GM12891 (cell line): ENCODE measurements at regions not wholly inside any gene's neighbourhood (a gene's known extent, or its start where the extent isn't known, plus 50 kb on each side); places are given as distances from the start of the nearest gene placed in this dataset.
"Not testable (repeated sequence)": the region's sequence is repeated elsewhere in the genome, so short reads cannot be mapped to it uniquely, and the experiment has no call there.

ENCODE experiments used
- DNase-seq: peaks from one replicate; pipeline ENCODE4 v3.0.0; 2011; ENCODE audit warnings: low spot score; ENCODE audit not compliant: insufficient read length
- FAIRE-seq: peaks from 2 replicates; lab custom pipeline; 2011; peaks lifted over from hg19 to GRCh38; lab: Jason Lieb, UNC
- PAX5 ChIP-seq: IDR thresholded peaks from 2 replicates; pipeline ENCODE4 v1.6.1; 2011; ENCODE audit warnings: low read length, moderate library complexity, mild to moderate bottlenecking; ENCODE audit not compliant: insufficient read depth, severe bottlenecking
- POLR2A ChIP-seq: IDR thresholded peaks from 2 replicates; pipeline ENCODE4 v1.6.1; 2011; ENCODE audit warnings: low read depth, low read length, control low read depth
- POLR2AphosphoS5 ChIP-seq: IDR thresholded peaks from 2 replicates; pipeline ENCODE4 v1.6.1; 2011; ENCODE audit warnings: low read depth, low read length, control low read depth
- POU2F2 ChIP-seq: IDR thresholded peaks from 2 replicates; pipeline ENCODE4 v1.6.1; 2011; ENCODE audit warnings: low read depth, mild to moderate bottlenecking, control low read depth, low read length, moderate library complexity
- SPI1 ChIP-seq: IDR thresholded peaks from 2 replicates; pipeline ENCODE4 v1.6.1; 2011; ENCODE audit warnings: low read depth, low read length, control low read depth
- TAF1 ChIP-seq: IDR thresholded peaks from 2 replicates; pipeline ENCODE4 v1.6.1; 2011; ENCODE audit warnings: low read depth, low read length, control low read depth

GRCh38 chr4:123671636-123672404 is 275.2 kb downstream of the SPRY1 start:
- FAIRE-seq (peak; percentile 28), DNase-seq (peak; percentile 15)
- TF ChIP-seq POU2F2 (no peak), POLR2AphosphoS5 (no peak), SPI1 (peak; percentile 70)

- no peak for FAIRE-seq
- DNase-seq = no peak
- no peak for TF ChIP-seq POLR2A
- no peak for TF ChIP-seq POLR2AphosphoS5
- TF ChIP-seq POU2F2 = no peak
- no peak for TF ChIP-seq SPI1
- no peak for TF ChIP-seq PAX5
- TF ChIP-seq TAF1 = no peak
Measured at GRCh38 chr4:123672987-123673386, 276.4 kb downstream of the SPRY1 start.

- DNase-seq = no peak
- no peak for FAIRE-seq
- no peak for TF ChIP-seq POU2F2
- TF ChIP-seq POLR2AphosphoS5 = no peak
- no peak for TF ChIP-seq TAF1
- TF ChIP-seq SPI1 = no peak
- TF ChIP-seq PAX5 = no peak
- no peak for TF ChIP-seq POLR2A
Measured at GRCh38 chr4:123673971-123674370, 277.4 kb downstream of the SPRY1 start.

DNA sequence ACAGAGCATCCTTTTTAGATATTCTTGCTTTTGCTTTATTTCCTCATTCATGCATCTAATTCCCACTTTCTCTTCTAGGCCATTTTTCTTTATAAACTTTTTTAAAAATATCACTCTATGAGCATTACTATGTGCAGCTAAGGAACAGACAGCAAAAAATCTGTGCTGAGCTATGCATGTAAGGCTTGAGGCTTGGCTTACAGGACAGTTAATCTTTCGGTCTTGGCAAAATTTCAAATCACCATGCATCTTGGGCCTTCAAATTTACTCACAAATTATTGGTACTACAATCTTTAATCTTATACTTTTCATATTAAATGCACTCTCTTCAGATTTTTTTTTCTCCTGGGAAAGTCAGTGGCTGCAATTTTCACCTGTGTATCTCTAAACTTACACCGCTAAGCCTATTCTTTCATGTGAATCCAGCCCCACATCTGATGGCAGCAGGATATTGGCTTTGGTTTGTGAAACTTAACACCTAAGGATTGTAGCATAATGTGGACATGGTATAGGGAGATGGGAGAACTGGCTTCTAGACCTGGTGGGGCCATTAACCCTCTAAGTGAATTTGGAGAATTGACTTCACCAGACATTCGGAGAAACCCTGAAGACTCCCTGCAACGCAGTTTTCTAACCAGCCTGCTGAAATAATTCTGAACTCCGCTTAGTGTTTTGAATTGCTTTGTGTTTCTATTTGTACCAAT is 278.3 kb downstream of the SPRY1 start:
- no peak for FAIRE-seq

GRCh38 chr4:123675567-123675966 is 279.0 kb downstream of the SPRY1 start:
- TF ChIP-seq SPI1 (no peak), POLR2AphosphoS5 (no peak), PAX5 (no peak), POU2F2 (no peak), TAF1 (no peak), POLR2A (no peak)
- no peak for FAIRE-seq
- no peak for DNase-seq

More for the DNA sequence above, 278.3 kb downstream of the SPRY1 start:
- TF ChIP-seq SPI1 (no peak), POLR2A (no peak), POU2F2 (no peak), TAF1 (no peak), POLR2AphosphoS5 (no peak), PAX5 (no peak)
- DNase-seq = no peak

- TF ChIP-seq TAF1 = no peak
- no peak for TF ChIP-seq POU2F2
- TF ChIP-seq SPI1 = no peak
- TF ChIP-seq PAX5 = no peak
- TF ChIP-seq POLR2A = no peak
- TF ChIP-seq POLR2AphosphoS5 = no peak
- no peak for FAIRE-seq
Measured at GRCh38 chr4:123676071-123676889, 279.7 kb downstream of the SPRY1 start.

DNA sequence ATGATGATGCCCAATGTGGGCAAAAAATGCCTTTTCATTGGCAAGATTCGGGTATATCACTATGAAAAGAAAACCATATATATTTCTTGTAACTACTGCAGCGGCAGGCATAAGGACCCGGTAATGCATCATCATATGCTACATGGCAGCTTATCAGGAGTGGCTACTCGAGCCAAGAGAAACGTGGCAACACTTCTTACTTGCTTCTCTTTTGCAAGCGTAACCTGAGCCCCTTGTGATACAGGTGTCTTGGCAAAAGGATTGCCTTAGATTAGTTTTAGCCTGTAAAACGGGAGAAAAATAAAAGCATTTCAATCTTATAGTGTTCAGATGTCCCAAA is 280.3 kb downstream of the SPRY1 start:
- TF ChIP-seq POLR2A (no peak), POU2F2 (no peak), TAF1 (no peak), PAX5 (no peak), SPI1 (no peak), POLR2AphosphoS5 (no peak)
- DNase-seq = no peak
- no peak for FAIRE-seq

More at GRCh38 chr4:123676071-123676889, 279.7 kb downstream of the SPRY1 start:
- no peak for DNase-seq

DNA sequence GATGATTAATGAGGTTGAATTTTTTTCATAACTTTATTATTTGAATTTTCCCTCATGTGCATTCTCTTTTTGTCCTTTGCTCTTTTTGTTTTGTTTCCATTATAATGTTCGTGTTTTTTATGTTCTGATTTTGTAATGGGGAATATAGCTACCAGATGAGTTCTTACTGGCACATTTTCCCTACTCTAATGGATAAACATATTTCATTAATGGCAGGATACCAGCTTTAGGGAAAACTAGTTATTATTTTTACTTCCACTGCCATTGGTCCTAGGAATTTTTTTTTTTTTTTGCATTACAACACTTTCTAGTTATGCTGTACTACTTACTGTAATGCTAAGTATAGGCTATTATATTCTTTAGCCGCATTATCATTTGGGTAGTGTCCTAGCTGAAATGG is 286.3 kb downstream of the SPRY1 start:
- TF ChIP-seq TAF1 (no peak), PAX5 (no peak), SPI1 (no peak), POLR2A (no peak), POLR2AphosphoS5 (no peak), POU2F2 (no peak)
- no peak for FAIRE-seq
- no peak for DNase-seq

GRCh38 chr4:123684937-123685336 is 288.3 kb downstream of the SPRY1 start:
- DNase-seq, FAIRE-seq: not testable (repeated sequence)

DNA sequence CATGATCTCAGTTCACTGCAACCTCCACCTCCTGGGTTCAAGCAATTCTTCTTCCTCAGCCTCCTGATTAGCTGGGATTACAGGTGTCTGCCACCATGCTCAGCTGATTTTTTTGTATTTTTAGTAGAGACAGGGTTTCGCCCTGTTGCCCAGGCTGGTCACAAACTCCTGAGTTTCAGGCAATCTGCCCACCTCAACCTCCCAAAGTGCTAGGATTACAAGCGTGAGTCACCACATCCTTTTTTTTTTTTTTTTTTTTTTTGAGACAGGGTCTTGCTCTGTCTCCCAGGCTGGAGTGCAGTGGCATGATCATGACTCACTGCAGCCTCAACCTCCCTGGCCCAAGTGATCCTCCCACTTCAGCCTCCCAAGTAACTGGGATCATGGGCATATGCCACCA is 298.9 kb downstream of the SPRY1 start:
- FAIRE-seq, DNase-seq: not testable (repeated sequence)
